NT2/D1 (cell line): ENCODE measurements at regions not wholly inside any gene's neighbourhood (a gene's known extent, or its start where the extent isn't known, plus 50 kb on each side); places are given as distances from the start of the nearest gene placed in this dataset.
"Not testable (repeated sequence)": the region's sequence is repeated elsewhere in the genome, so short reads cannot be mapped to it uniquely, and the experiment has no call there.

Experiments used
- DNase-seq: peaks from one replicate; pipeline ENCODE4 v3.0.0-alpha.2; 2011; ENCODE audit warnings: low read depth, low spot score
- H3K27me3 ChIP-seq: 2 replicates; pipeline ENCODE4 v1.6.0; 2011; ENCODE audit warnings: mild to moderate bottlenecking; ENCODE audit not compliant: insufficient read length, insufficient read depth
- H3K36me3 ChIP-seq: 2 replicates; pipeline ENCODE4 v1.6.1; 2011; ENCODE audit warnings: mild to moderate bottlenecking, low read length, mixed read lengths; ENCODE audit not compliant: insufficient read depth, insufficient read length
- H3K4me1 ChIP-seq: 2 replicates; pipeline ENCODE4 v1.5.1; 2011; ENCODE audit not compliant: insufficient read depth, insufficient read length
- H3K4me3 ChIP-seq: 2 replicates; pipeline ENCODE4 v1.5.1; 2011; ENCODE audit warnings: low read depth; ENCODE audit not compliant: insufficient read length
- H3K9ac ChIP-seq: 2 replicates; pipeline ENCODE4 v1.6.0; 2011; ENCODE audit warnings: low read depth; ENCODE audit not compliant: insufficient read length
- H3K9me3 ChIP-seq: 2 replicates; pipeline ENCODE4 v1.5.1; 2011; ENCODE audit warnings: mild to moderate bottlenecking, low read length; ENCODE audit not compliant: insufficient read depth
- SUZ12 ChIP-seq: IDR thresholded peaks from 2 replicates; pipeline ENCODE4 v1.6.1; 2011; ENCODE audit not compliant: insufficient read length, insufficient read depth; ENCODE audit errors: extremely low read depth
- YY1 ChIP-seq: IDR thresholded peaks from 2 replicates; pipeline ENCODE4 v1.6.1; 2011; ENCODE audit not compliant: insufficient read length, insufficient read depth
- ZNF274 ChIP-seq: IDR thresholded peaks from 2 replicates; pipeline ENCODE4 v1.6.1; 2011; ENCODE audit warnings: mild to moderate bottlenecking, low read depth, low read length

GRCh38 chr1:227508431-227508830 lies 54.9 kb upstream of the ZNF678 start:
- no peak overlapping the region for H3K4me3 ChIP-seq
- TF ChIP-seq ZNF274 (no peak), SUZ12 (no peak), YY1 (no peak)
- DNase-seq = no peak
- no peak overlapping the region for H3K9ac ChIP-seq
- H3K36me3 ChIP-seq = no peaks in the 10 kb centered on the region
- H3K9me3 ChIP-seq = no peaks in the 10 kb centered on the region
- H3K27me3 ChIP-seq = no peaks in the 10 kb centered on the region
- no peaks in the 10 kb centered on the region for H3K4me1 ChIP-seq

DNA sequence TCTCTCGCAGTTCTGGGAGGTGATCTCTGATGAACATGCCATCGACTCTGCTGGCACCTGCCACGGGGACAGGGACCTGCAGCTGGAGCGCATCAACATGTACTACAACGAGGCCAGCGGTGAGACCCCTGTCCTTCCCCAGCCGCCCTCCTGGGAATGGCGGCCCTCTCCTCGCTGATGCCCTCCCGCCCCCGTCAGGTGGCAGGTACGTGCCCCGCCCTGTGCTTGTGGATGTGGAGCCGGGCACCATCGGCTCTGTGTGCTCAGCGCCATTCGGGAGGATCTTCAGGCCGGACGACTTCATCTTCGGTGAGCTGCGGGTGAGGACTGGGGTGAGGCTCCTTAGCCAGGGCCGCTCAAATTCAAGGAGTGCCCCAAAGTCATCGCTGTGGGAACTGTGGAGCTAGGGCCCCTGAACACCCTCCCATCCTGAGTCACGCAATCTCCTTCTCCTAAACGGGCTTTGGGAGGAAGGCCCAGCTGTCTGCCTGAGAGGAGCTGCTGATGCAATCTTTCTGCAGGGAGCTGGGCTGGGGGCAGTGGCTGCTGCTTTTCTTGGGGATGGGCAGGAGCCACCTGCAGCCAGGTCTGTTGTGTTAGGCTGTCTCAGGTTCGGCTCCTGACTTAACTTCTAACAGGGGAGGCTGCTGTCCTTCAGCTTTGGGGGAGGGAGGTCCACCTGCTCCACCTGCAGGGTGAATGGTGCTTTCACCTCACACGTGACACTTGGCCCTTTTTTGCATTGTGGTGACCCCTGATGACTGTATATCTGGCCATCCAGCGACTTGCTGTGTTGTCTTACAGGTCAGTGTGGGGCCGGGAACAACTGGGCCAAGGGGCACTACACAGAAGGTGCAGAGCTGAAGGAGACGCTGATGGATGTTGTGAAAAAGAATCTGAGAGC lies 56.6 kb upstream of the ZNF678 start:
- not testable (repeated sequence) for H3K9me3 ChIP-seq, DNase-seq, H3K9ac ChIP-seq, H3K27me3 ChIP-seq, H3K36me3 ChIP-seq, H3K4me1 ChIP-seq, H3K4me3 ChIP-seq

DNA sequence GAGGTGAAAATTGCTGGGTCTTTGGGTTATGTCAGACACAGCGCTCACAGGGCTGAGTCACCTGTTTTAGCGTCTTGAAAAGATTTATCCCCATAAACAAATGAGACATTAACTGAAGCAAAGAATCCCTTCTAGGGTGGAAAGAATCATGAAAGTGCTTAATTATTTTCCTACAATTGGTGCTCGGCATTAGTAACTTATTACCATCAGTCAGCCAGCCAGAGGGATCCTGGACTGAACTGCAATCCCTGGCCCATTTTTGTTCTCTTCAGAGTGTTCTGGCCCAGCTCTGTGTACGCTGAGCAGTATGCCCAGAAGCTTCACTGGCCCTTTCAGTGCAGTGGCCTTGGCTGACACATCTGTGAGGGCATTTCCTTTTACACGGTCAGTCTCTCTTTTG lies 67.3 kb upstream of the ZNF678 start:
- H3K27me3 ChIP-seq, H3K9me3 ChIP-seq, DNase-seq, H3K4me1 ChIP-seq, H3K4me3 ChIP-seq, H3K9ac ChIP-seq, H3K36me3 ChIP-seq: not testable (repeated sequence)

DNA sequence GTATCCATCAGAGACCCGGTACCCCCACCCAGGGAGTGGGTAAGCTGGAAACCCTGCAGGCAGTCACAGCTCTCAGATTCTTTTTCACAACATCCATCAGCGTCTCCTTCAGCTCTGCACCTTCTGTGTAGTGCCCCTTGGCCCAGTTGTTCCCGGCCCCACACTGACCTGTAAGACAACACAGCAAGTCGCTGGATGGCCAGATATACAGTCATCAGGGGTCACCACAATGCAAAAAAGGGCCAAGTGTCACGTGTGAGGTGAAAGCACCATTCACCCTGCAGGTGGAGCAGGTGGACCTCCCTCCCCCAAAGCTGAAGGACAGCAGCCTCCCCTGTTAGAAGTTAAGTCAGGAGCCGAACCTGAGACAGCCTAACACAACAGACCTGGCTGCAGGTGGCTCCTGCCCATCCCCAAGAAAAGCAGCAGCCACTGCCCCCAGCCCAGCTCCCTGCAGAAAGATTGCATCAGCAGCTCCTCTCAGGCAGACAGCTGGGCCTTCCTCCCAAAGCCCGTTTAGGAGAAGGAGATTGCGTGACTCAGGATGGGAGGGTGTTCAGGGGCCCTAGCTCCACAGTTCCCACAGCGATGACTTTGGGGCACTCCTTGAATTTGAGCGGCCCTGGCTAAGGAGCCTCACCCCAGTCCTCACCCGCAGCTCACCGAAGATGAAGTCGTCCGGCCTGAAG lies 69.3 kb upstream of the ZNF678 start:
- H3K9ac ChIP-seq, H3K27me3 ChIP-seq, DNase-seq, H3K9me3 ChIP-seq, H3K36me3 ChIP-seq, H3K4me1 ChIP-seq, H3K4me3 ChIP-seq: not testable (repeated sequence)

GRCh38 chr1:227490478-227490877 lies 72.9 kb upstream of the ZNF678 start:
- Histone ChIP-seq H3K4me3 (no peak overlapping the region), H3K36me3 (no peaks in the 10 kb centered on the region), H3K9ac (no peak overlapping the region), H3K27me3 (no peaks in the 10 kb centered on the region), H3K4me1 (no peaks in the 10 kb centered on the region), H3K9me3 (peaks cover 23% of the 10 kb centered on the region; the same call in 1 of the 2 replicates)
- no peak for DNase-seq
- no peak for TF ChIP-seq SUZ12
- TF ChIP-seq YY1 = no peak
- TF ChIP-seq ZNF274 = no peak

- no peak for TF ChIP-seq ZNF274
- TF ChIP-seq YY1 = no peak
- TF ChIP-seq SUZ12 = no peak
Measured at GRCh38 chr1:227490001-227490400, 73.4 kb upstream of the ZNF678 start.

DNA sequence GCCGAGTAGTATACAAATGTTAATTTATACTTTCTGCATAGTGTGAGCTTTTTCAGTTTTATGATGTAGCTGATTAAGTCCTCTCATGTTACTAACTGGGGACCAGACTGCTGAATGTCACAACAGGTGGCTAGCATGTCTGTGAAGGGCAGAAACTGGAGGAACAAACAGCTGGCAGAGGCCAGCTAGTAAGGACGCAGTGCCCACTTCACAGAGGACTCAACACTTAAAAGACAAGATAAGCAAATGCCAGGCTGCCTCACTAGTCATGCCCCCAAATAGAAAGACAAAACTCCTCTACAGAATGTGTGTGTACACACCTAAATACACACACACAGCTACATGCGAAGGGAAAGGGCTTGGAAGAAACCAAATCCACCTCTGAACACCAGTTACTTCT lies 73.8 kb upstream of the ZNF678 start:
- Histone ChIP-seq H3K36me3 (no peaks in the 10 kb centered on the region), H3K9ac (no peak overlapping the region), H3K4me3 (no peak overlapping the region), H3K4me1 (no peaks in the 10 kb centered on the region), H3K27me3 (no peaks in the 10 kb centered on the region), H3K9me3 (peaks cover 23% of the 10 kb centered on the region; the same call in 1 of the 2 replicates)
- no peak for DNase-seq
- no peak for TF ChIP-seq SUZ12
- TF ChIP-seq YY1 = no peak
- TF ChIP-seq ZNF274 = no peak

More at GRCh38 chr1:227490001-227490400, 73.4 kb upstream of the ZNF678 start:
- Histone ChIP-seq H3K4me1 (no peaks in the 10 kb centered on the region), H3K9ac (no peak overlapping the region), H3K4me3 (no peak overlapping the region), H3K36me3 (no peaks in the 10 kb centered on the region), H3K9me3 (peaks cover 23% of the 10 kb centered on the region; the same call in 1 of the 2 replicates), H3K27me3 (no peaks in the 10 kb centered on the region)
- DNase-seq = no peak

DNA sequence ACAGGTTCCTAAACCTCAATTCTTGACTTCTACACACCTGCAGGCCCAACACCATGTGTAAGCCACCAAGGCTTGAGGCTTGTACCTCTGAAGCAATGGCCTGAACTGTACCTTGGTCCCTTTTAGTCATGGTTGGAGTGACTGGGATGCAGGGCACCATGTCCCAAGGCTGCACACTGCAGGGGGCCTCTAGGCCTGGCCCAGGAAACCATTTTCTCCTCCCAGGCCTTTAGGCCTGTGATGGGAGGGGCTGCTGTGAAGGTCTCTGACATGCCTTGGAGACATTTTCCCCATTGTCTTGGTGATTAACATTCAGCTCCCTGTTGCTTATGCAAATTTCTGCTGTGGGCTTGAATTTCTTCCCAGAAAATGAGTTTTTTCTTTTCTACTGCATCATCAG lies 75.8 kb upstream of the ZNF678 start:
- no peaks in the 10 kb centered on the region for H3K27me3 ChIP-seq
- no peak overlapping the region for H3K4me3 ChIP-seq
- peaks cover 23% of the 10 kb centered on the region; the same call in 1 of the 2 replicates for H3K9me3 ChIP-seq
- no peaks in the 10 kb centered on the region for H3K4me1 ChIP-seq
- no peak overlapping the region for H3K9ac ChIP-seq
- no peaks in the 10 kb centered on the region for H3K36me3 ChIP-seq
- TF ChIP-seq YY1 = no peak
- no peak for TF ChIP-seq ZNF274
- no peak for TF ChIP-seq SUZ12
- DNase-seq = peak; percentile 30
